Ishikawa (cell line): ENCODE measurements at regions not wholly inside any gene's neighbourhood (a gene's known extent, or its start where the extent isn't known, plus 50 kb on each side); places are given as distances from the start of the nearest gene placed in this dataset.

ENCODE experiments used
- RAD21 ChIP-seq: IDR thresholded peaks from 2 replicates; pipeline ENCODE4 v1.6.1; 2012; ENCODE audit warnings: low read depth
- REST ChIP-seq: IDR thresholded peaks from 2 replicates; pipeline ENCODE4 v1.6.1; 2012; ENCODE audit warnings: low read depth, mild to moderate bottlenecking
- TF ChIP-seq, protein P1 (sequence below): IDR thresholded peaks from 2 replicates; pipeline ENCODE4 v1.6.1; 2012

DNA sequence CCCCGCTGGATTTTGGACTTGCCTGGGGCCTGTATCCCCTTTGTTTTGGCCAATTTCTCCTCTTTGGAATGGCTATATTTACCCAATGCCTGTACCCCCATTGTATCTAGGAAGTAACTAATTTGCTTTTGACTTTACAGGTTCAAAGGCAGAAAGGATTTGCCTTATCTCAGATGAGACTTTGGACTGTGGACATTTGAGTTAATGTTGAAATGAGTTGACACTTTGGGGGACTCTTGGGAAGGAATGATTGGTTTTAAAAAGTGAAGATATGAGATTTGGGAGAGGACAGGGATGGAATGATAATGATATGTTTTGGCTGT lies 1220.3 kb upstream of the CITED2 start:
- TF ChIP-seq RAD21 (no peak), REST (no peak)
- TF ChIP-seq, protein P1, sequence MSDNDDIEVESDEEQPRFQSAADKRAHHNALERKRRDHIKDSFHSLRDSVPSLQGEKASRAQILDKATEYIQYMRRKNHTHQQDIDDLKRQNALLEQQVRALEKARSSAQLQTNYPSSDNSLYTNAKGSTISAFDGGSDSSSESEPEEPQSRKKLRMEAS = no peak
